ENCODE measurements at regions not wholly inside any gene's neighbourhood (a gene's known extent, or its start where the extent isn't known, plus 50 kb on each side); places are given as distances from the start of the nearest gene placed in this dataset.

DNA sequence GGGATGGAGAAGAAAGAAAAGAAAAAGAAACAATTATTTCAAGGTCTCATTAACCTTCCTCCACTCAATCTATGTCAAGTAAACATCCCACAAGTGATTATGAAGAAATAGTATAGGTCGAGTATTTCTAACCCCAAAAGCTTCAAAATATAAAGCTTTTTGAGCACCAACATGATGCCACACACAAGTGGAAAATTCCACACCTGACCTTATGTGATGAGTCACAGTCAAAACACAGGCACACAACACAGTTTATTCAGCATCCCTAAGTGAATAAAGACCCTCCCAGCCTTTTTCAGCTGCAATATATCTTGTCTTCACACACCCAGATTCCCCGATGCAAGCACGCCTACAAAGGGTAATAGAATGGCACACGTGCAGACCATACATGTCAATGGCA is 51.7 kb upstream of the VEGFC start:
- TF ChIP-seq, protein P1, sequence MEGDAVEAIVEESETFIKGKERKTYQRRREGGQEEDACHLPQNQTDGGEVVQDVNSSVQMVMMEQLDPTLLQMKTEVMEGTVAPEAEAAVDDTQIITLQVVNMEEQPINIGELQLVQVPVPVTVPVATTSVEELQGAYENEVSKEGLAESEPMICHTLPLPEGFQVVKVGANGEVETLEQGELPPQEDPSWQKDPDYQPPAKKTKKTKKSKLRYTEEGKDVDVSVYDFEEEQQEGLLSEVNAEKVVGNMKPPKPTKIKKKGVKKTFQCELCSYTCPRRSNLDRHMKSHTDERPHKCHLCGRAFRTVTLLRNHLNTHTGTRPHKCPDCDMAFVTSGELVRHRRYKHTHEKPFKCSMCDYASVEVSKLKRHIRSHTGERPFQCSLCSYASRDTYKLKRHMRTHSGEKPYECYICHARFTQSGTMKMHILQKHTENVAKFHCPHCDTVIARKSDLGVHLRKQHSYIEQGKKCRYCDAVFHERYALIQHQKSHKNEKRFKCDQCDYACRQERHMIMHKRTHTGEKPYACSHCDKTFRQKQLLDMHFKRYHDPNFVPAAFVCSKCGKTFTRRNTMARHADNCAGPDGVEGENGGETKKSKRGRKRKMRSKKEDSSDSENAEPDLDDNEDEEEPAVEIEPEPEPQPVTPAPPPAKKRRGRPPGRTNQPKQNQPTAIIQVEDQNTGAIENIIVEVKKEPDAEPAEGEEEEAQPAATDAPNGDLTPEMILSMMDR (IDR thresholded peaks at IDR 0.05), result no peak
- no peak for TF ChIP-seq POLR2A (IDR thresholded peaks at IDR 0.05)
